ENCODE measurements at regions not wholly inside any gene's neighbourhood (a gene's known extent, or its start where the extent isn't known, plus 50 kb on each side); places are given as distances from the start of the nearest gene placed in this dataset.

DNA sequence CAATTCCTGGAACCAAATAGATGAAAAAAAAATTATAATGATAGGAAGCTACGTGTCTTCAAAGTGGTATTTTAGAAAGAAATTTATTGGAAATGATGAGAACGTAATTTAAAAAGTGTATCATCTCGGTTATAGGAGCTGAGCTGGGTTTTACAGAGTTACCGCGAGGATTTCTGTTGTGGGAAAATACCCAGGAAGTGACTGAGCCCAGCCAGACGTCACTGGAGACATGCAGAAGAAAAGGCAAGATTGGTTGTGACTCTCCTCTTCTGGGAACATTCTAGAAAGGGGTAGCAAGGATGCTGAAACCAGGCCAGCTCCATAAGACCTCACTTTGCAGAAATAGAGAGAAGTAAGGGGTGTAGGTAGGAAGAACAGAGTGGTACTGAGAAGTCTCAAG is 95.9 kb upstream of the ADGRF1 start:
- ChIA-PET POLR2A (interaction anchor here (0.7 to 1.8 kb wide), 4 partner anchors 9 to 62 kb away, joined by 3 to 5 read pairs (median 3); no protein-coding TSS in a partner anchor), CTCF (ENCODE audit: low intra/inter-chr PET ratio, low total read pairs) (no interaction called here)
- Histone ChIP-seq H3K4me3 (replicated peaks in 1 of 3; ENCODE audit: insufficient read depth in 1 of 3, low read depth in 2 of 3, low read length in 3 of 3) (no peak overlapping the region), H3K4me2 (ENCODE audit: low read depth, low read length) (no peak overlapping the region), H3K9me3 (ENCODE audit: low read length) (no peaks in the 10 kb centered on the region), H3K27ac (ENCODE audit: extremely low read length, insufficient read depth, low read length) (peak overlapping the region; percentile 74), H3K79me2 (ENCODE audit: insufficient read depth, low read length) (no peaks in the 10 kb centered on the region), H3K9ac (ENCODE audit: insufficient read depth, low read depth, low read length) (no peak overlapping the region), H3K27me3 (ENCODE audit: control insufficient read depth in 1 of 2, insufficient read depth in 2 of 2, low read length in 2 of 2) (no peaks in the 10 kb centered on the region), H3K4me1 (ENCODE audit: insufficient read depth, low read length) (peaks cover 54% of the 10 kb centered on the region), H3K36me3 (replicated peaks in 1 of 2; ENCODE audit: control insufficient read depth in 1 of 2, insufficient read depth in 2 of 2, low read length in 2 of 2) (no peaks in the 10 kb centered on the region), H2AFZ (ENCODE audit: low read length) (peak overlapping the region; percentile 42), H4K20me1 (ENCODE audit: insufficient read depth, low read length) (no peaks in the 10 kb centered on the region)
- TF ChIP-seq TBX3 (IDR thresholded peaks at IDR 0.05; ENCODE audit: borderline replicate concordance) (no peak), MIXL1 (CRISPR knock-in tag; IDR thresholded peaks at IDR 0.05) (no peak), ARID2 (CRISPR knock-in tag; IDR thresholded peaks at IDR 0.05; ENCODE audit: borderline replicate concordance) (0 out of 2 replicates have a peak, but pooled peaks have one; percentile 58), POLR2AphosphoS2 (IDR thresholded peaks at IDR 0.05; ENCODE audit: low read depth, low read length) (no peak), SMYD3 (CRISPR knock-in tag; IDR thresholded peaks at IDR 0.05) (0 out of 2 replicates have a peak, but pooled peaks have one; percentile 35), SNAPC2 (CRISPR knock-in tag; IDR thresholded peaks at IDR 0.05) (peak; percentile 44; the same call in 1 of the 2 replicates), ZNF260 (CRISPR knock-in tag; IDR thresholded peaks at IDR 0.05; ENCODE audit: borderline replicate concordance, low read depth) (no peak), SRSF4 (IDR thresholded peaks at IDR 0.05; ENCODE audit: low read depth, low read length, poor library complexity, severe bottlenecking) (no peak)
- TF ChIP-seq, protein P1, sequence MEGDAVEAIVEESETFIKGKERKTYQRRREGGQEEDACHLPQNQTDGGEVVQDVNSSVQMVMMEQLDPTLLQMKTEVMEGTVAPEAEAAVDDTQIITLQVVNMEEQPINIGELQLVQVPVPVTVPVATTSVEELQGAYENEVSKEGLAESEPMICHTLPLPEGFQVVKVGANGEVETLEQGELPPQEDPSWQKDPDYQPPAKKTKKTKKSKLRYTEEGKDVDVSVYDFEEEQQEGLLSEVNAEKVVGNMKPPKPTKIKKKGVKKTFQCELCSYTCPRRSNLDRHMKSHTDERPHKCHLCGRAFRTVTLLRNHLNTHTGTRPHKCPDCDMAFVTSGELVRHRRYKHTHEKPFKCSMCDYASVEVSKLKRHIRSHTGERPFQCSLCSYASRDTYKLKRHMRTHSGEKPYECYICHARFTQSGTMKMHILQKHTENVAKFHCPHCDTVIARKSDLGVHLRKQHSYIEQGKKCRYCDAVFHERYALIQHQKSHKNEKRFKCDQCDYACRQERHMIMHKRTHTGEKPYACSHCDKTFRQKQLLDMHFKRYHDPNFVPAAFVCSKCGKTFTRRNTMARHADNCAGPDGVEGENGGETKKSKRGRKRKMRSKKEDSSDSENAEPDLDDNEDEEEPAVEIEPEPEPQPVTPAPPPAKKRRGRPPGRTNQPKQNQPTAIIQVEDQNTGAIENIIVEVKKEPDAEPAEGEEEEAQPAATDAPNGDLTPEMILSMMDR (CRISPR knock-in tag; IDR thresholded peaks at IDR 0.05), result no peak
- BruUV-seq (replicated peaks), result no TSS peak
- intact Hi-C loops (cut with micrococcal nuclease; ENCODE audit: unreplicated experiment), result no loop called here
- in situ Hi-C loops (cut with HindIII; ENCODE audit: extremely low pct_ligation_motif_present, low pct_unique_long_range_greater_than_20kb), result no loop called here
- no peak for DNase-seq (ENCODE audit: low spot score)
- FAIRE-seq, result no peak
- ATAC-seq, result no peak
- 94% methylated on average over 6 of the region's 6 CpGs for WGBS (ENCODE audit: low lambda C conversion rate)
